HEK293 (cell line): ENCODE measurements at regions not wholly inside any gene's neighbourhood (a gene's known extent, or its start where the extent isn't known, plus 50 kb on each side); places are given as distances from the start of the nearest gene placed in this dataset.

Experiments used
- CTCF ChIA-PET: fragments of 350-600 bp; formaldehyde crosslinking; extraction: SDS; loops from one replicate; lab custom pipeline; 2021; ENCODE audit warnings: antibody characterized with exemption; lab: Yijun Ruan, JAX
- POLR2A ChIA-PET: fragments of 300-600 bp; formaldehyde crosslinking; extraction: SDS; loops from one replicate; lab custom pipeline; 2020; ENCODE audit warnings: antibody characterized with exemption, inconsistent platforms; lab: Yijun Ruan, JAX
- H3K27ac ChIP-seq: fragments of 200-500 bp; sonication (Bioruptor generic); 2 replicates; pipeline ENCODE4 v1.5.1; 2014; ENCODE audit warnings: low read depth, low read length, control low read depth, inconsistent platforms; ENCODE audit errors: extremely low read depth
- H3K36me3 ChIP-seq, 2 experiments: fragments of 200-500 bp in 1 of 2; sonication (Bioruptor generic) in 1 of 2; 1 replicate in 1 of 2; 2 replicates in 1 of 2; pipeline ENCODE4 v1.5.1; 2014 to 2017; ENCODE audit warnings: inconsistent platforms in 2 of 2, low read length in 2 of 2; ENCODE audit not compliant: control insufficient read depth in 2 of 2, insufficient read depth in 1 of 2
- H3K4me1 ChIP-seq: fragments of 200-500 bp; sonication (Bioruptor generic); 2 replicates; pipeline ENCODE4 v1.5.1; 2014; ENCODE audit warnings: mild to moderate bottlenecking, low read length, inconsistent platforms; ENCODE audit not compliant: control insufficient read depth, insufficient read depth
- H3K4me3 ChIP-seq: 2 replicates; pipeline ENCODE4 v1.5.1; 2011; ENCODE audit warnings: low read depth, mild to moderate bottlenecking, control low read depth, low read length, moderate library complexity
- H3K9me3 ChIP-seq: fragments of 200-500 bp; sonication (Bioruptor generic); 2 replicates; pipeline ENCODE4 v1.5.1; 2014; ENCODE audit warnings: low read depth, low read length, inconsistent platforms; ENCODE audit not compliant: control insufficient read depth, insufficient read depth
- KLF7 ChIP-seq: fragments of 450-650 bp; formaldehyde crosslinking; IDR thresholded peaks from 2 replicates; pipeline ENCODE4 v1.5.1; 2016; ENCODE audit warnings: missing biosample characterization, missing genetic modification characterization, borderline replicate concordance
- KLF8 ChIP-seq: fragments of 450-650 bp; formaldehyde crosslinking; IDR thresholded peaks from 2 replicates; pipeline ENCODE4 v1.5.1; 2016; ENCODE audit warnings: missing biosample characterization, missing genetic modification characterization
- MEIS1 ChIP-seq: sonication (generic); formaldehyde crosslinking; IDR thresholded peaks from 2 replicates; pipeline ENCODE4 v1.8.1; 2022; ENCODE audit warnings: missing genetic modification reagents, mild to moderate bottlenecking, borderline replicate concordance
- MZF1 ChIP-seq: fragments of 450-650 bp; formaldehyde crosslinking; IDR thresholded peaks from 2 replicates; pipeline ENCODE4 v1.5.1; 2017; ENCODE audit warnings: missing biosample characterization, missing genetic modification characterization, borderline replicate concordance
- REPIN1 ChIP-seq: fragments of 450-650 bp; formaldehyde crosslinking; IDR thresholded peaks from 2 replicates; pipeline ENCODE4 v1.5.1; 2017; ENCODE audit warnings: missing biosample characterization, missing genetic modification characterization, low read depth
- ZFP37 ChIP-seq: fragments of 450-650 bp; formaldehyde crosslinking; IDR thresholded peaks from 2 replicates; pipeline ENCODE4 v1.5.1; 2016; ENCODE audit warnings: missing biosample characterization, missing genetic modification characterization
- ZFP41 ChIP-seq: fragments of 450-650 bp; formaldehyde crosslinking; IDR thresholded peaks from 2 replicates; pipeline ENCODE4 v1.5.1; 2016; ENCODE audit warnings: missing biosample characterization, missing genetic modification characterization, borderline replicate concordance
- ZIC2 ChIP-seq: fragments of 450-650 bp; formaldehyde crosslinking; IDR thresholded peaks from 2 replicates; pipeline ENCODE4 v1.5.1; 2016; ENCODE audit warnings: missing biosample characterization, missing genetic modification characterization
- ZNF19 ChIP-seq: fragments of 450-650 bp; formaldehyde crosslinking; IDR thresholded peaks from 2 replicates; pipeline ENCODE4; 2016; ENCODE audit warnings: missing biosample characterization, missing genetic modification characterization, low read depth
- ZNF202 ChIP-seq: fragments of 450-650 bp; formaldehyde crosslinking; IDR thresholded peaks from 2 replicates; pipeline ENCODE4 v1.5.1; 2016; ENCODE audit warnings: missing biosample characterization, missing genetic modification characterization, borderline replicate concordance
- ZNF23 ChIP-seq: fragments of 450-650 bp; formaldehyde crosslinking; IDR thresholded peaks from 2 replicates; pipeline ENCODE4 v1.5.1; 2016; ENCODE audit warnings: missing biosample characterization, missing genetic modification characterization, borderline replicate concordance
- ZNF324 ChIP-seq: fragments of 450-650 bp; formaldehyde crosslinking; IDR thresholded peaks from 2 replicates; pipeline ENCODE4 v1.5.1; 2016; ENCODE audit warnings: missing biosample characterization, missing genetic modification characterization
- ZNF473 ChIP-seq: fragments of 450-650 bp; formaldehyde crosslinking; IDR thresholded peaks from 2 replicates; pipeline ENCODE4 v1.5.1; 2017; ENCODE audit warnings: missing biosample characterization, missing genetic modification characterization
- ZNF501 ChIP-seq: fragments of 450-650 bp; formaldehyde crosslinking; IDR thresholded peaks from 2 replicates; pipeline ENCODE4 v1.5.1; 2016; ENCODE audit warnings: missing biosample characterization, missing genetic modification characterization
- ZNF530 ChIP-seq: fragments of 450-650 bp; formaldehyde crosslinking; IDR thresholded peaks from 2 replicates; pipeline ENCODE4 v1.5.1; 2016; ENCODE audit warnings: low read depth, missing biosample characterization, missing genetic modification characterization
- ZNF571 ChIP-seq: fragments of 450-650 bp; formaldehyde crosslinking; IDR thresholded peaks from 2 replicates; pipeline ENCODE4 v1.5.0; 2017; ENCODE audit warnings: missing biosample characterization, missing genetic modification characterization
- ZNF670 ChIP-seq: fragments of 450-650 bp; formaldehyde crosslinking; IDR thresholded peaks from 2 replicates; pipeline ENCODE4 v1.5.1; 2016; ENCODE audit warnings: missing biosample characterization, missing genetic modification characterization, low read depth
- ZNF76 ChIP-seq: fragments of 450-650 bp; formaldehyde crosslinking; IDR thresholded peaks from 2 replicates; pipeline ENCODE4; 2016; ENCODE audit warnings: low read depth, missing biosample characterization, missing genetic modification characterization, borderline replicate concordance
- ZNF837 ChIP-seq: fragments of 450-650 bp; formaldehyde crosslinking; IDR thresholded peaks from 2 replicates; pipeline ENCODE4 v1.5.1; 2016; ENCODE audit warnings: missing biosample characterization, missing genetic modification characterization
- TF ChIP-seq, protein P1 (sequence below): fragments of 450-650 bp; formaldehyde crosslinking; IDR thresholded peaks from 2 replicates; pipeline ENCODE4 v1.5.1; 2016; ENCODE audit warnings: missing biosample characterization, missing genetic modification characterization
- TF ChIP-seq, protein P2 (sequence below): fragments of 450-650 bp; IDR thresholded peaks from 2 replicates; pipeline ENCODE4 v1.5.1; 2018; ENCODE audit warnings: missing biosample characterization, missing genetic modification characterization
- TF ChIP-seq, protein P3 (sequence below): fragments of 450-650 bp; formaldehyde crosslinking; IDR thresholded peaks from 2 replicates; pipeline ENCODE4 v1.5.1; 2016; ENCODE audit warnings: missing biosample characterization, missing genetic modification characterization

DNA sequence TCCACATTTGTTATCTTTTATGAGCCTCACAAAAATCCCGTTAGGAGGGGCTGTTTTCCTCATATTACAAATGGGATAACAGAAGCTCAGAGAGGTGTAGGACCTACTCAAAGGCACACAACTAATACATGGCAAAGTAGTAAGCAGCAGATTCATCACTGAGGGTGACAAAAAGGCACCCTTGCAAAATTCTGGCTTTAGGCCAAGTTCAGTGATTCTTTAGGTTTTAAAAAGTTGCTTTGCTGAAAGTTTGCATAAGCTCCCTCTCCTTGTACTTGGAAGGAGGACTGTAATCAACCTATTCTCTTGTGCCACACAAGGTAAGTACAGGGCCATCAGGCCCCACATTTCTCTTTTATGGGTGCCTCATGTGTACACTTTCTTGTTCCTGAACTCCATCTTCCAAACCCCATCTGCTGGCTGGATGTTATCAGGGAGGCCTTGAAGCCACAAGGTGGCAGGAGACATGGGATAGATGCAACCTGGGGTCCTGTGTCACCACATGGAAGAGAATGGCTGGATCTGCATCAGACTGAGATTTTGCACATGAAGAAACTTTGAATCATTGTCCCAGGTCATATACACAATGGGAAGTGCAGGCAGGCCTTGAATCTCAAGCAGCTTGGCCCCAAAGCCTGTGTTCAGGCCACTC, 311.6 kb downstream of the MSX2 start:
- CTCF ChIA-PET = no interaction called here
- Histone ChIP-seq H3K4me1 (no peaks in the 10 kb centered on the region), H3K36me3 (no peaks in the 10 kb centered on the region), H3K9me3 (no peaks in the 10 kb centered on the region), H3K27ac (no peak overlapping the region), H3K4me3 (no peak overlapping the region)
- TF ChIP-seq, protein P1, sequence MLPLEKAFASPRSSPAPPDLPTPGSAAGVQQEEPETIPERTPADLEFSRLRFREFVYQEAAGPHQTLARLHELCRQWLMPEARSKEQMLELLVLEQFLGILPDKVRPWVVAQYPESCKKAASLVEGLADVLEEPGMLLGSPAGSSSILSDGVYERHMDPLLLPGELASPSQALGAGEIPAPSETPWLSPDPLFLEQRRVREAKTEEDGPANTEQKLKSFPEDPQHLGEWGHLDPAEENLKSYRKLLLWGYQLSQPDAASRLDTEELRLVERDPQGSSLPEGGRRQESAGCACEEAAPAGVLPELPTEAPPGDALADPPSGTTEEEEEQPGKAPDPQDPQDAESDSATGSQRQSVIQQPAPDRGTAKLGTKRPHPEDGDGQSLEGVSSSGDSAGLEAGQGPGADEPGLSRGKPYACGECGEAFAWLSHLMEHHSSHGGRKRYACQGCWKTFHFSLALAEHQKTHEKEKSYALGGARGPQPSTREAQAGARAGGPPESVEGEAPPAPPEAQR = no peak
- POLR2A ChIA-PET = no interaction called here

DNA sequence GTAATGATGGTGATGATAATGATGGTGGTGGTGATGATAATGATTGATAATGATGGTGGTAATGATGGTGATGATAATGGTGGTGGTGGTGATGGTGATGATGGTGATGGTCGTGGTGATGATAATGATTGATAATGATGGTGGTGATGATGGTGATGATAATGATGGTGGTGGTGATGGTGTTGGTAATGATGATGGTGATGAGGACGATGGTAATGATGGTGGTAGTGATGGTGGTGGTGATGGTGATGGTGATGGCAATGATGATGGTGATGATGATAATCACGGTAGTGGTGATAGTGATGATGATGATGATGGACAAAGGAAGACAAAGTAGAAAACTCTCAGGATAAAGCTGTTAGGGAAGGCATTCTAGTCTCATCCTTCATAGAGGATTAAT, 310.5 kb downstream of the MSX2 start:
- no peak overlapping the region for H3K4me3 ChIP-seq
- no peak overlapping the region for H3K27ac ChIP-seq
- H3K4me1 ChIP-seq = no peaks in the 10 kb centered on the region
- no peaks in the 10 kb centered on the region for H3K9me3 ChIP-seq
- no peaks in the 10 kb centered on the region for H3K36me3 ChIP-seq
- POLR2A ChIA-PET = no interaction called here
- TF ChIP-seq, protein P2, sequence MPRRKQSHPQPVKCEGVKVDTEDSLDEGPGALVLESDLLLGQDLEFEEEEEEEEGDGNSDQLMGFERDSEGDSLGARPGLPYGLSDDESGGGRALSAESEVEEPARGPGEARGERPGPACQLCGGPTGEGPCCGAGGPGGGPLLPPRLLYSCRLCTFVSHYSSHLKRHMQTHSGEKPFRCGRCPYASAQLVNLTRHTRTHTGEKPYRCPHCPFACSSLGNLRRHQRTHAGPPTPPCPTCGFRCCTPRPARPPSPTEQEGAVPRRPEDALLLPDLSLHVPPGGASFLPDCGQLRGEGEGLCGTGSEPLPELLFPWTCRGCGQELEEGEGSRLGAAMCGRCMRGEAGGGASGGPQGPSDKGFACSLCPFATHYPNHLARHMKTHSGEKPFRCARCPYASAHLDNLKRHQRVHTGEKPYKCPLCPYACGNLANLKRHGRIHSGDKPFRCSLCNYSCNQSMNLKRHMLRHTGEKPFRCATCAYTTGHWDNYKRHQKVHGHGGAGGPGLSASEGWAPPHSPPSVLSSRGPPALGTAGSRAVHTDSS (tag by site-specific recombination) = peak; percentile 80
- TF ChIP-seq ZNF473 (tag by site-specific recombination) = no peak
- TF ChIP-seq ZNF571 (tag by site-specific recombination) = 0 out of 2 replicates have a peak, but pooled peaks have one; percentile 26
- TF ChIP-seq, all 188 proteins: peak for 2
- CTCF ChIA-PET = no interaction called here

DNA sequence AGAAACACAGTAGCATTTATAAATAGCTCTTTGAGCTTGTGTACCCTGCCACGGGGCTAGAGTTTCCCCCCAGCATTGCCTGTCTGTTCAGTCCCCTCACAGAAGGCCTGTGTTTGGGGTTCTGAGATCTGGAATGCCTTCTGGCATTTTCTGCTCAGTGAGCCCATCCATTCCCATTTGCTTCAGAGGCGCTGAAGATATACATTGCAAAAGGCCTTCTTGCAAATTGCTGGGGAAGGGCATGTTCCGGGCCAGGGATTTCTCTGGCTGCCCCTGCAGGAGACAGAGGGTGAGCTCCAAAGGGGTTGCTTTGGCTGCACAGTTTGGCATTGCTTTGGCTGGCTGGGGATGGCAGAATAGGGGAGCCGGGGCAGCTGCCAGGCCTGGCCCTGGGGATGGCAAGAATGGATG, 308.4 kb downstream of the MSX2 start:
- Histone ChIP-seq H3K4me3 (no peak overlapping the region), H3K4me1 (no peaks in the 10 kb centered on the region), H3K9me3 (no peaks in the 10 kb centered on the region), H3K36me3 (no peaks in the 10 kb centered on the region), H3K27ac (no peak overlapping the region)
- no peak for TF ChIP-seq ZFP37 (tag by site-specific recombination)
- no peak for TF ChIP-seq ZFP41 (tag by site-specific recombination)
- no peak for TF ChIP-seq REPIN1 (tag by site-specific recombination)
- TF ChIP-seq ZNF530 (tag by site-specific recombination) = no peak
- no peak for TF ChIP-seq ZNF324 (tag by site-specific recombination)
- no peak for TF ChIP-seq MZF1 (tag by site-specific recombination)
- TF ChIP-seq, protein P3, sequence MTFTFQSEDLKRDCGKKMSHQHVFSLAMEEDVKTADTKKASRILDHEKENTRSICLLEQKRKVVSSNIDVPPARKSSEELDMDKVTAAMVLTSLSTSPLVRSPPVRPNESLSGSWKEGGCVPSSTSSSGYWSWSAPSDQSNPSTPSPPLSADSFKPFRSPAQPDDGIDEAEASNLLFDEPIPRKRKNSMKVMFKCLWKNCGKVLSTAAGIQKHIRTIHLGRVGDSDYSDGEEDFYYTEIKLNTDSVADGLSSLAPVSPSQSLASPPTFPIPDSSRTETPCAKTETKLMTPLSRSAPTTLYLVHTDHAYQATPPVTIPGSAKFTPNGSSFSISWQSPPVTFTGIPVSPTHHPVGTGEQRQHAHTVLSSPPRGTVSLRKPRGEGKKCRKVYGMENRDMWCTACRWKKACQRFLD (tag by site-specific recombination) = no peak
- TF ChIP-seq KLF7 (tag by site-specific recombination) = no peak
- no peak for TF ChIP-seq ZIC2 (tag by site-specific recombination)
- TF ChIP-seq MEIS1 = no peak
- no peak for TF ChIP-seq ZNF501 (tag by site-specific recombination)
- no peak for TF ChIP-seq ZNF19 (tag by site-specific recombination)
- TF ChIP-seq ZNF23 = no peak
- TF ChIP-seq ZNF837 (tag by site-specific recombination) = no peak
- TF ChIP-seq ZNF202 = no peak
- TF ChIP-seq ZNF670 (tag by site-specific recombination) = no peak
- no peak for TF ChIP-seq KLF8
- no peak for TF ChIP-seq ZNF76 (tag by site-specific recombination)
- ChIA-PET CTCF (no interaction called here), POLR2A (no interaction called here)
